Peyer's patch (tissue), 4 donors: ENCODE measurements at regions not wholly inside any gene's neighbourhood (a gene's known extent, or its start where the extent isn't known, plus 50 kb on each side); places are given as distances from the start of the nearest gene placed in this dataset.

Experiments used
- POLR2A ChIP-seq, 2 donors: fragments of 450-650 bp; IDR thresholded peaks; one replicate each; pipeline ENCODE4 v1.5.1; 2017; ENCODE audit warnings: antibody characterized with exemption in 2 of 2, mild to moderate bottlenecking in 2 of 2, moderate library complexity in 2 of 2
- TF ChIP-seq, protein P1 (sequence below), 6 experiments: fragments of 450-650 bp in 4 of 6; fragments of 200-600 bp in 2 of 6; sonication (generic) in 1 of 6; IDR thresholded peaks; one replicate each; pipeline ENCODE4 v1.5.1; 2017 to 2019; ENCODE audit warnings: antibody characterized with exemption in 6 of 6, mild to moderate bottlenecking in 3 of 6, moderate library complexity in 1 of 6

DNA sequence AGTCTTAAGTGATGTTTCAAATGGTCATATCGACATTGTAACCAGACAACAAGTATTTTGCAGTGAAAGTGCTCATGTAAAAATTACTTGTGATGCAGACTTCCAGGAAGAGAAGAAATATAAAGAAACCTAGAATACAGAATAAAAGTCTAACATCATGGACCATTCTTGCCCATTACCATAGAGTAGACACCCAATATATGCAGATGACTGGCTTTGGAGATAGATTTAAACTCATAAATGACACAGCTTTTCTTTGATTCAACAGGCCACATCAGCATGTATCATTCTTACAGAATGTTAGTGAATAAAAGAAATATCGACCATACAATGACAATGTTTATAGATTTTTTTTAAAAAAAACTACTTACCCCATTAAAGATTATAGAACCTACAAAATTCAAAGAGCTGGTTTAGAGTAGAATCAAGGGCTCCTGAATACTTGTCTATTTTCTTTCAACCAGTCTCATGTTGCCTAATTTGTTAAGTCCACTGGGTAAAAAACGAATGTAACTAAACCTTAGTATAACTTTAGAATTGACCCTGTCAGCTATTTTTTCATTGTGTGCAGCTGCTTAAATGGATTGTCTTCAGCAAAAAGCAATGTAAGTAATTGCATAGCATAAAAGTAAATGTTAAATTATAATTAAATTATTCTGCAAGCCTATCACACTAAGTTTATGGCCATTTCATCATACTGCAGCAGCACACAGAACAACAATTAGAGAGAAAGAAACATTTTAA is 268.7 kb upstream of the AGTR1 start:
- no peak for TF ChIP-seq POLR2A (IDR thresholded peaks at IDR 0.05)
- TF ChIP-seq, protein P1, sequence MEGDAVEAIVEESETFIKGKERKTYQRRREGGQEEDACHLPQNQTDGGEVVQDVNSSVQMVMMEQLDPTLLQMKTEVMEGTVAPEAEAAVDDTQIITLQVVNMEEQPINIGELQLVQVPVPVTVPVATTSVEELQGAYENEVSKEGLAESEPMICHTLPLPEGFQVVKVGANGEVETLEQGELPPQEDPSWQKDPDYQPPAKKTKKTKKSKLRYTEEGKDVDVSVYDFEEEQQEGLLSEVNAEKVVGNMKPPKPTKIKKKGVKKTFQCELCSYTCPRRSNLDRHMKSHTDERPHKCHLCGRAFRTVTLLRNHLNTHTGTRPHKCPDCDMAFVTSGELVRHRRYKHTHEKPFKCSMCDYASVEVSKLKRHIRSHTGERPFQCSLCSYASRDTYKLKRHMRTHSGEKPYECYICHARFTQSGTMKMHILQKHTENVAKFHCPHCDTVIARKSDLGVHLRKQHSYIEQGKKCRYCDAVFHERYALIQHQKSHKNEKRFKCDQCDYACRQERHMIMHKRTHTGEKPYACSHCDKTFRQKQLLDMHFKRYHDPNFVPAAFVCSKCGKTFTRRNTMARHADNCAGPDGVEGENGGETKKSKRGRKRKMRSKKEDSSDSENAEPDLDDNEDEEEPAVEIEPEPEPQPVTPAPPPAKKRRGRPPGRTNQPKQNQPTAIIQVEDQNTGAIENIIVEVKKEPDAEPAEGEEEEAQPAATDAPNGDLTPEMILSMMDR (IDR thresholded peaks at IDR 0.05): no peak
